IMR-90 (cell line): ENCODE measurements at regions not wholly inside any gene's neighbourhood (a gene's known extent, or its start where the extent isn't known, plus 50 kb on each side); places are given as distances from the start of the nearest gene placed in this dataset.

Experiments used
- ATAC-seq: fragments of 200-7000 bp; cut with Tn5 transposase; 2 replicates; pipeline ENCODE4 v1.9.1; 2020; ENCODE audit warnings: low read depth, mild to moderate bottlenecking, moderate library complexity
- BruUV-seq: library from RNA; stranded (reverse); fragments of 400-500 nt; replicated peaks from 2 replicates; lab custom pipeline; 2021; lab: Mats Ljungman, UMichigan
- CTCF ChIA-PET: fragments of 300-600 bp; formaldehyde crosslinking; extraction: SDS; loops from one replicate; lab custom pipeline; 2021; ENCODE audit warnings: antibody characterized with exemption; lab: Yijun Ruan, JAX
- POLR2A ChIA-PET: fragments of 300-600 bp; sonication (Branson Sonifier 250); formaldehyde crosslinking; loops from one replicate; lab custom pipeline; 2022; ENCODE audit warnings: antibody characterized with exemption; ENCODE audit not compliant: unreplicated experiment; lab: Charles Lee
- DNase-seq: peaks from one replicate; pipeline ENCODE4 v3.0.0; 2013
- H2AFZ ChIP-seq: replicated peaks from 2 replicates; pipeline ENCODE3; 2013; ENCODE audit warnings: low read length, mild to moderate bottlenecking; ENCODE audit not compliant: poor library complexity
- H2AK5ac ChIP-seq: 2 replicates; pipeline ENCODE4 v1.6.1; 2013; ENCODE audit warnings: low read depth, low read length, inconsistent platforms
- H2AK9ac ChIP-seq: replicated peaks from 2 replicates; pipeline ENCODE3; 2013; ENCODE audit warnings: mild to moderate bottlenecking, low read depth, low read length, moderate library complexity; ENCODE audit not compliant: poor library complexity
- H2BK120ac ChIP-seq: 2 replicates; pipeline ENCODE4 v1.6.1; 2013; ENCODE audit warnings: low read depth, low read length, inconsistent platforms
- H2BK15ac ChIP-seq: 3 replicates; pipeline ENCODE4 v1.6.1; 2013; ENCODE audit warnings: low read depth, low read length, inconsistent platforms
- H2BK20ac ChIP-seq: 2 replicates; pipeline ENCODE4 v1.6.1; 2013; ENCODE audit warnings: low read depth, mild to moderate bottlenecking, inconsistent platforms, low read length, moderate library complexity
- H2BK5ac ChIP-seq: 2 replicates; pipeline ENCODE4 v1.6.1; 2013; ENCODE audit warnings: mild to moderate bottlenecking, low read depth, low read length, inconsistent platforms; ENCODE audit not compliant: poor library complexity, severe bottlenecking
- H3K14ac ChIP-seq: replicated peaks from 2 replicates; pipeline ENCODE4 v1.6.1; 2013; ENCODE audit warnings: low read depth, low read length, inconsistent platforms
- H3K18ac ChIP-seq: 2 replicates; pipeline ENCODE4 v1.6.1; 2013; ENCODE audit warnings: low read depth, low read length, control low read depth
- H3K23ac ChIP-seq: 2 replicates; pipeline ENCODE4 v1.6.1; 2013; ENCODE audit warnings: low read depth, low read length, inconsistent platforms
- H3K27ac ChIP-seq: 2 replicates; pipeline ENCODE4 v1.5.1; 2013; ENCODE audit warnings: mild to moderate bottlenecking, control low read depth, low read length; ENCODE audit not compliant: insufficient read depth
- H3K27me3 ChIP-seq: 2 replicates; pipeline ENCODE4 v1.6.1; 2013; ENCODE audit warnings: low read length; ENCODE audit not compliant: control insufficient read depth, insufficient read depth
- H3K36me3 ChIP-seq: 2 replicates; pipeline ENCODE4 v1.6.1; 2013; ENCODE audit warnings: low read length, mixed read lengths; ENCODE audit not compliant: control insufficient read depth, insufficient read depth
- H3K4ac ChIP-seq: 2 replicates; pipeline ENCODE4 v1.6.1; 2013; ENCODE audit warnings: low read depth, low read length, inconsistent platforms
- H3K4me1 ChIP-seq: 2 replicates; pipeline ENCODE4 v1.6.1; 2013; ENCODE audit warnings: low read length, mixed read lengths; ENCODE audit not compliant: control insufficient read depth, insufficient read depth
- H3K4me2 ChIP-seq: 2 replicates; pipeline ENCODE4 v1.6.1; 2013; ENCODE audit warnings: low read depth, mild to moderate bottlenecking, control low read depth, low read length, moderate library complexity
- H3K4me3 ChIP-seq: 2 replicates; pipeline ENCODE4 v1.5.1; 2013; ENCODE audit warnings: low read depth, mild to moderate bottlenecking, control low read depth, low read length, moderate library complexity; ENCODE audit not compliant: insufficient read depth
- H3K56ac ChIP-seq: 2 replicates; pipeline ENCODE4 v1.6.1; 2013; ENCODE audit warnings: low read length, inconsistent platforms; ENCODE audit not compliant: insufficient read depth; ENCODE audit errors: extremely low read depth
- H3K79me1 ChIP-seq, 2 experiments: 2 replicates each; pipeline ENCODE4 v1.6.1; 2013; ENCODE audit warnings: low read length in 2 of 2, inconsistent platforms in 1 of 2, low read depth in 1 of 2
- H3K9ac ChIP-seq: 2 replicates; pipeline ENCODE4 v1.6.1; 2013; ENCODE audit warnings: low read depth, low read length, control low read depth
- H3K9me1 ChIP-seq: 2 replicates; pipeline ENCODE4 v1.6.1; 2013; ENCODE audit warnings: low read length, inconsistent platforms; ENCODE audit not compliant: insufficient read depth
- H3K9me3 ChIP-seq: 2 replicates; pipeline ENCODE4 v1.6.1; 2013; ENCODE audit warnings: low read length; ENCODE audit not compliant: control insufficient read depth, insufficient read depth
- H4K20me1 ChIP-seq: 2 replicates; pipeline ENCODE4 v1.6.1; 2013; ENCODE audit warnings: low read length, inconsistent platforms; ENCODE audit not compliant: insufficient read depth
- H4K5ac ChIP-seq: 2 replicates; pipeline ENCODE4 v1.6.1; 2013; ENCODE audit warnings: mild to moderate bottlenecking, low read depth, low read length, control low read depth
- H4K8ac ChIP-seq, 2 experiments: 2 replicates each; pipeline ENCODE4 v1.6.1; 2013; ENCODE audit warnings: low read depth in 2 of 2, low read length in 2 of 2, control low read depth in 1 of 2, inconsistent platforms in 1 of 2
- H4K91ac ChIP-seq: 2 replicates; pipeline ENCODE4 v1.6.1; 2013; ENCODE audit warnings: low read depth, low read length, inconsistent platforms; ENCODE audit not compliant: insufficient read depth
- BHLHE40 ChIP-seq: fragments of 150-350 bp; IDR thresholded peaks from 2 replicates; pipeline ENCODE4 v1.6.1; 2016; ENCODE audit warnings: mild to moderate bottlenecking, low read depth, low read length
- CHD1 ChIP-seq: IDR thresholded peaks from 2 replicates; pipeline ENCODE4 v1.6.1; 2012; ENCODE audit warnings: low read depth, low read length, improper control_type of control experiment
- FOS ChIP-seq: fragments of 150-350 bp; IDR thresholded peaks from 2 replicates; pipeline ENCODE4 v1.6.1; 2016; ENCODE audit warnings: low read depth, low read length
- MAFK ChIP-seq: IDR thresholded peaks from 2 replicates; pipeline ENCODE4 v1.6.1; 2012; ENCODE audit warnings: low read depth, low read length, improper control_type of control experiment
- MAZ ChIP-seq: IDR thresholded peaks from 2 replicates; pipeline ENCODE4 v1.6.1; 2012; ENCODE audit warnings: low read depth, mild to moderate bottlenecking, low read length, improper control_type of control experiment, moderate library complexity, borderline replicate concordance
- MXI1 ChIP-seq: IDR thresholded peaks from 2 replicates; pipeline ENCODE4 v1.6.1; 2012; ENCODE audit warnings: low read depth, mild to moderate bottlenecking, low read length, moderate library complexity, borderline replicate concordance
- NFE2L2 ChIP-seq: fragments of 150-350 bp; IDR thresholded peaks from 2 replicates; pipeline ENCODE4 v1.6.1; 2016; ENCODE audit warnings: low read depth, mild to moderate bottlenecking, low read length
- POLR2A ChIP-seq: IDR thresholded peaks from 2 replicates; pipeline ENCODE4 v1.6.1; 2012; ENCODE audit warnings: mild to moderate bottlenecking, low read depth, low read length
- RAD21 ChIP-seq: IDR thresholded peaks from 2 replicates; pipeline ENCODE4 v1.6.1; 2012; ENCODE audit warnings: low read length, improper control_type of control experiment
- RCOR1 ChIP-seq: IDR thresholded peaks from 2 replicates; pipeline ENCODE4 v1.6.1; 2012; ENCODE audit warnings: mild to moderate bottlenecking, low read length, improper control_type of control experiment; ENCODE audit not compliant: insufficient replicate concordance
- RFX5 ChIP-seq: IDR thresholded peaks from 2 replicates; pipeline ENCODE4 v1.8.0; 2012; ENCODE audit warnings: low read depth, mild to moderate bottlenecking, low read length, moderate library complexity
- SMC3 ChIP-seq: fragments of 150-350 bp; IDR thresholded peaks from 2 replicates; pipeline ENCODE4 v1.6.1; 2016; ENCODE audit warnings: low read depth, mild to moderate bottlenecking, antibody characterized with exemption, low read length, moderate library complexity
- WGBS, 2 experiments: methylation state at CpG; one replicate each; pipeline versions ENCODE4 v1.1.5 to v1.1.7; 2013; ENCODE audit warnings: missing lambda C conversion rate in 2 of 2; ENCODE audit not compliant: insufficient read length in 1 of 2; ENCODE audit errors: extremely low coverage in 2 of 2; 5-methylcytosine and 5-hydroxymethylcytosine counted together
- dilution Hi-C: fragments of 300-500 bp; cut with HindIII; formaldehyde crosslinking; loops from one replicate; pipeline ENCODE4 v1.14.3; 2018; ENCODE audit warnings: low sequenced_read_pairs; ENCODE audit not compliant: unreplicated experiment
- in situ Hi-C: fragments of 300-500 bp; cut with MboI; formaldehyde crosslinking; loops from 3 replicates; pipeline ENCODE4 v1.14.3; 2019; ENCODE audit warnings: low sequenced_read_pairs, inconsistent platforms, mixed read lengths
- intact Hi-C: fragments of 100-400 bp; cut with micrococcal nuclease; formaldehyde crosslinking; loops from 2 replicates; pipeline ENCODE4 v1.10.0; 2022
- TF ChIP-seq, protein P1 (sequence below): conservative IDR thresholded peaks from 2 replicates; pipeline ENCODE4 v1.5.1; 2012; ENCODE audit warnings: mild to moderate bottlenecking, low read depth, low read length, improper control_type of control experiment
- TF ChIP-seq, protein P2 (sequence below): fragments of 150-350 bp; IDR thresholded peaks from 2 replicates; pipeline ENCODE4 v1.6.1; 2016; ENCODE audit warnings: low read depth, mild to moderate bottlenecking, low read length, moderate library complexity, borderline replicate concordance
- TF ChIP-seq, protein P3 (sequence below): fragments of 150-350 bp; IDR thresholded peaks from 2 replicates; pipeline ENCODE4 v1.6.1; 2017; ENCODE audit warnings: mild to moderate bottlenecking, antibody characterized with exemption, low read length, low read depth

DNA sequence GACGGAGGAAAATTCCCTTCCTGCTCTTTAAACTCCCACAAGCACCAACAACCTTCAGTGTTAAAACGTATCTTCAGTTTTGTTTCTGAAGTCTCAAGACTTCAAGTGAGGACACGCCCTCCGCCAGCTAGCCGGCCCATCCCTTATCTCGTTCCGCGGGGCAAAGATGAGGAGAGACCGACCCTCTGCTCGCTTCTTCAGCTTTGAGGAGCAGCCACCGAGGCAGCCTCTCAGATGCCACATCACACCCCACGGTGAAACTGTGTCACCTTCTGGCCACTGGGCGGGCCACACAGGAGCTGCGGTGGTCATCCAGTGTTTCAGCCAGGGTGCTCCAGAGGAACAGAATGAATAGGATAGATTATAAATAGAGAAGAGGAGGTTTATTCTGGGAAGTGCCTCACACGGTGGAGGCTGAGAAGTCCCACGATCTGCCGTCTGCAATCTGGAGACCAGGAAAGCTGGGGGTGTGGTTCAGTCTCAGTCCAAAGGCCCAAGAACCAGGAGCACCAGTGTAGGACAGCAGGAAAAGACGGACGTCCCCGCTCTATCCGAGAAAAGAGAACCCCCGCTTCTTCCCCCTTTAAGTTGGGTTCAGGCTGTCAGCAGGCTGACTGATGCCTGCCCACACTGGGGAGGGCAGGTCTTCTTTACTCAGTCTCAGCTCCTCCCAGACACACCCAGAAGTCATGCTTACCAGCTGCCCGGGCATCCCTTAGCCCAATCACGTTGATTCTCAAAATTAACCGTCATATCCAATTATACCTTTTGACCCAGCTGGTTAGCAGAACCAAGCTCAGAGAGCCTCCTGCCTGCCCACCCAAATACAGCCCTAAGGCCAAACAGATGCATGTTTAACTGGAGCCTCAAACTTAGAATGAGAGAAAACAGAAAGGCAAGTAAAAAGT lies 399.7 kb upstream of the ID2 start:
- Histone ChIP-seq H2AFZ (no peak overlapping the region), H4K20me1 (no peaks in the 10 kb centered on the region), H3K4ac (no peak overlapping the region), H3K27me3 (peaks cover 5% of the 10 kb centered on the region; the same call in 1 of the 2 replicates), H4K8ac (no peak overlapping the region), H4K5ac (no peak overlapping the region), H3K56ac (no peak overlapping the region), H3K9ac (no peak overlapping the region), H3K4me1 (no peaks in the 10 kb centered on the region), H3K9me1 (peaks cover 3% of the 10 kb centered on the region; the same call in 1 of the 2 replicates), H2BK20ac (no peak overlapping the region), H3K36me3 (no peaks in the 10 kb centered on the region), H3K18ac (no peak overlapping the region), H2AK5ac (no peak overlapping the region), H3K23ac (no peak overlapping the region), H3K4me3 (no peak overlapping the region), H3K9me3 (no peaks in the 10 kb centered on the region), H3K4me2 (no peak overlapping the region), H4K91ac (no peak overlapping the region), H3K27ac (no peak overlapping the region), H3K14ac (no peak overlapping the region), H2BK5ac (no peak overlapping the region), H2AK9ac (no peak overlapping the region), H3K79me1 (no peaks in the 10 kb centered on the region), H2BK15ac (no peak overlapping the region), H2BK120ac (no peak overlapping the region)
- in situ Hi-C loops: no loop called here
- CTCF ChIA-PET: no interaction called here
- intact Hi-C loops: no loop called here
- dilution Hi-C loops: no loop called here
- DNase-seq (no peak), ATAC-seq (no peak)
- BruUV-seq: no TSS peak
- POLR2A ChIA-PET: no interaction called here
- 76% methylated on average over 5 of the region's 25 CpGs; no CpG with 5 or more reads in 1 of the 2 experiments for WGBS, 2 experiments
- TF ChIP-seq MAFK (no peak), RFX5 (no peak), MXI1 (no peak), CHD1 (no peak), NFE2L2 (no peak), RAD21 (no peak), POLR2A (no peak), RCOR1 (no peak), BHLHE40 (no peak), SMC3 (no peak), FOS (no peak), MAZ (no peak)
- TF ChIP-seq, protein P1, sequence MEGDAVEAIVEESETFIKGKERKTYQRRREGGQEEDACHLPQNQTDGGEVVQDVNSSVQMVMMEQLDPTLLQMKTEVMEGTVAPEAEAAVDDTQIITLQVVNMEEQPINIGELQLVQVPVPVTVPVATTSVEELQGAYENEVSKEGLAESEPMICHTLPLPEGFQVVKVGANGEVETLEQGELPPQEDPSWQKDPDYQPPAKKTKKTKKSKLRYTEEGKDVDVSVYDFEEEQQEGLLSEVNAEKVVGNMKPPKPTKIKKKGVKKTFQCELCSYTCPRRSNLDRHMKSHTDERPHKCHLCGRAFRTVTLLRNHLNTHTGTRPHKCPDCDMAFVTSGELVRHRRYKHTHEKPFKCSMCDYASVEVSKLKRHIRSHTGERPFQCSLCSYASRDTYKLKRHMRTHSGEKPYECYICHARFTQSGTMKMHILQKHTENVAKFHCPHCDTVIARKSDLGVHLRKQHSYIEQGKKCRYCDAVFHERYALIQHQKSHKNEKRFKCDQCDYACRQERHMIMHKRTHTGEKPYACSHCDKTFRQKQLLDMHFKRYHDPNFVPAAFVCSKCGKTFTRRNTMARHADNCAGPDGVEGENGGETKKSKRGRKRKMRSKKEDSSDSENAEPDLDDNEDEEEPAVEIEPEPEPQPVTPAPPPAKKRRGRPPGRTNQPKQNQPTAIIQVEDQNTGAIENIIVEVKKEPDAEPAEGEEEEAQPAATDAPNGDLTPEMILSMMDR: no peak
- TF ChIP-seq, protein P2, sequence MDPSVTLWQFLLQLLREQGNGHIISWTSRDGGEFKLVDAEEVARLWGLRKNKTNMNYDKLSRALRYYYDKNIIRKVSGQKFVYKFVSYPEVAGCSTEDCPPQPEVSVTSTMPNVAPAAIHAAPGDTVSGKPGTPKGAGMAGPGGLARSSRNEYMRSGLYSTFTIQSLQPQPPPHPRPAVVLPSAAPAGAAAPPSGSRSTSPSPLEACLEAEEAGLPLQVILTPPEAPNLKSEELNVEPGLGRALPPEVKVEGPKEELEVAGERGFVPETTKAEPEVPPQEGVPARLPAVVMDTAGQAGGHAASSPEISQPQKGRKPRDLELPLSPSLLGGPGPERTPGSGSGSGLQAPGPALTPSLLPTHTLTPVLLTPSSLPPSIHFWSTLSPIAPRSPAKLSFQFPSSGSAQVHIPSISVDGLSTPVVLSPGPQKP: no peak
- TF ChIP-seq, protein P3, sequence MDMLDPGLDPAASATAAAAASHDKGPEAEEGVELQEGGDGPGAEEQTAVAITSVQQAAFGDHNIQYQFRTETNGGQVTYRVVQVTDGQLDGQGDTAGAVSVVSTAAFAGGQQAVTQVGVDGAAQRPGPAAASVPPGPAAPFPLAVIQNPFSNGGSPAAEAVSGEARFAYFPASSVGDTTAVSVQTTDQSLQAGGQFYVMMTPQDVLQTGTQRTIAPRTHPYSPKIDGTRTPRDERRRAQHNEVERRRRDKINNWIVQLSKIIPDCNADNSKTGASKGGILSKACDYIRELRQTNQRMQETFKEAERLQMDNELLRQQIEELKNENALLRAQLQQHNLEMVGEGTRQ: no peak
